Endothelial cell of umbilical vein (primary cell): ENCODE measurements at regions not wholly inside any gene's neighbourhood (a gene's known extent, or its start where the extent isn't known, plus 50 kb on each side); places are given as distances from the start of the nearest gene placed in this dataset.

Experiments used
- BruUV-seq: library from RNA; stranded (reverse); fragments of 400-500 nt; replicated peaks from 2 replicates; lab custom pipeline; 2021; lab: Mats Ljungman, UMichigan
- CTCF ChIA-PET: fragments of 300-600, 350-600 bp; sonication (Branson Sonifier 250); formaldehyde crosslinking; loops from one replicate; lab custom pipeline; 2021; ENCODE audit warnings: antibody characterized with exemption, inconsistent platforms; lab: Charles Lee
- POLR2A ChIA-PET: fragments of 300-600, 350-600 bp; sonication (Branson Sonifier 250); formaldehyde crosslinking; loops from one replicate; lab custom pipeline; 2021; ENCODE audit warnings: antibody characterized with exemption, inconsistent platforms; lab: Charles Lee
- DNase-seq: peaks from one replicate; pipeline ENCODE4 v3.0.0-alpha.2; 2011; ENCODE audit warnings: low read depth, low spot score
- FAIRE-seq: peaks from 2 replicates; lab custom pipeline; 2011; peaks lifted over from hg19 to GRCh38; lab: Jason Lieb, UNC
- H2AFZ ChIP-seq: 2 replicates; pipeline ENCODE4 v1.6.0; 2012; ENCODE audit warnings: low read depth, low read length, control low read depth, inconsistent platforms
- H3K27ac ChIP-seq: 2 replicates; pipeline ENCODE4 v1.5.1; 2011; ENCODE audit warnings: low read depth, mild to moderate bottlenecking, control low read depth, low read length, moderate library complexity; ENCODE audit not compliant: insufficient read depth
- H3K27me3 ChIP-seq, 2 experiments: 2 replicates each; pipeline versions ENCODE4 v1.6.0 to v1.6.1; 2011; ENCODE audit warnings: low read length in 2 of 2, mixed read lengths in 1 of 2; ENCODE audit not compliant: control insufficient read depth in 2 of 2, insufficient read depth in 2 of 2
- H3K36me3 ChIP-seq, 2 experiments: 2 replicates in 1 of 2; 3 replicates in 1 of 2; pipeline ENCODE4 v1.5.1; 2011; ENCODE audit warnings: low read length in 2 of 2, mild to moderate bottlenecking in 1 of 2, moderate library complexity in 1 of 2; ENCODE audit not compliant: control insufficient read depth in 2 of 2, insufficient read depth in 2 of 2; ENCODE audit errors: extremely low read depth in 1 of 2
- H3K4me1 ChIP-seq: 3 replicates; pipeline ENCODE4 v1.5.1; 2011; ENCODE audit warnings: mild to moderate bottlenecking, low read length; ENCODE audit not compliant: control insufficient read depth, insufficient read depth; ENCODE audit errors: extremely low read depth
- H3K4me2 ChIP-seq: 2 replicates; pipeline ENCODE4 v1.6.1; 2011; ENCODE audit warnings: low read length, control low read depth, mixed read lengths; ENCODE audit not compliant: insufficient read depth
- H3K4me3 ChIP-seq, 3 experiments: fragments of 200-600 bp in 1 of 3; sonication (generic), shearing (Covaris generic) in 1 of 3; replicated peaks in 1 of 3; 2 replicates each; pipeline ENCODE4 v1.5.1; 2011 to 2016; ENCODE audit warnings: control low read depth in 3 of 3, low read length in 3 of 3, mild to moderate bottlenecking in 2 of 3, inconsistent platforms in 1 of 3, low read depth in 1 of 3, moderate library complexity in 1 of 3; ENCODE audit not compliant: insufficient read depth in 1 of 3
- H3K79me2 ChIP-seq: 2 replicates; pipeline ENCODE4 v1.6.0; 2012; ENCODE audit warnings: low read length, inconsistent platforms; ENCODE audit not compliant: control insufficient read depth, insufficient read depth
- H3K9ac ChIP-seq: replicated peaks from 2 replicates; pipeline ENCODE3; 2011; ENCODE audit warnings: low read length, control low read depth; ENCODE audit not compliant: insufficient read depth; ENCODE audit errors: extremely low read depth
- H3K9me1 ChIP-seq: replicated peaks from 3 replicates; pipeline ENCODE4 v1.6.0; 2011; ENCODE audit warnings: mild to moderate bottlenecking, low read length; ENCODE audit not compliant: control insufficient read depth, insufficient read depth; ENCODE audit errors: extremely low read depth
- H3K9me3 ChIP-seq: replicated peaks from 2 replicates; pipeline ENCODE4 v1.5.1; 2012; ENCODE audit warnings: low read length, inconsistent platforms; ENCODE audit not compliant: control insufficient read depth, insufficient read depth
- H4K20me1 ChIP-seq: replicated peaks from 2 replicates; pipeline ENCODE3; 2011; ENCODE audit warnings: mild to moderate bottlenecking, low read length; ENCODE audit not compliant: control insufficient read depth, insufficient read depth; ENCODE audit errors: extremely low read depth
- CTCF ChIP-seq, 2 donors: IDR thresholded peaks; 1 replicate in 1 of 2; 2 replicates in 1 of 2; pipeline ENCODE4 v1.5.1; 2011; ENCODE audit warnings: low read length in 2 of 2, mild to moderate bottlenecking in 2 of 2, moderate library complexity in 2 of 2, control low read depth in 1 of 2, inconsistent platforms in 1 of 2, low read depth in 1 of 2; ENCODE audit not compliant: insufficient read depth in 1 of 2; ENCODE audit errors: extremely low read depth in 1 of 2
- EZH2 ChIP-seq: IDR thresholded peaks from 2 replicates; pipeline ENCODE4 v1.6.1; 2012; ENCODE audit warnings: borderline replicate concordance, low read depth, mild to moderate bottlenecking, moderate library complexity, low read length, inconsistent platforms; ENCODE audit not compliant: severe bottlenecking
- FOS ChIP-seq: IDR thresholded peaks from 2 replicates; pipeline ENCODE4 v1.6.1; 2011; ENCODE audit warnings: mild to moderate bottlenecking, low read length, moderate library complexity, borderline replicate concordance; ENCODE audit not compliant: insufficient read depth
- GATA2 ChIP-seq: IDR thresholded peaks from 2 replicates; pipeline ENCODE4 v1.7.0; 2011; ENCODE audit warnings: low read depth, mild to moderate bottlenecking, moderate library complexity, mixed read lengths, low read length; ENCODE audit not compliant: insufficient read length, insufficient read depth
- JUN ChIP-seq: IDR thresholded peaks from 2 replicates; pipeline ENCODE4 v1.6.1; 2011; ENCODE audit warnings: borderline replicate concordance, low read depth; ENCODE audit not compliant: insufficient read length, insufficient read depth
- MAX ChIP-seq: IDR thresholded peaks from 2 replicates; pipeline ENCODE4 v1.6.1; 2011; ENCODE audit not compliant: insufficient read depth, insufficient read length
- MYC ChIP-seq: IDR thresholded peaks from one replicate; pipeline ENCODE4 v1.6.1; 2011; ENCODE audit warnings: mild to moderate bottlenecking, low read depth, low read length
- POLR2A ChIP-seq: IDR thresholded peaks from 2 replicates; pipeline ENCODE4 v1.6.1; 2012; ENCODE audit warnings: low read depth, mild to moderate bottlenecking, control low read depth, low read length
- POLR2AphosphoS5 ChIP-seq: IDR thresholded peaks from 2 replicates; pipeline ENCODE4 v1.6.1; 2012; ENCODE audit warnings: low read depth, mild to moderate bottlenecking, control low read depth, low read length, moderate library complexity; ENCODE audit not compliant: insufficient read depth
- dilution Hi-C: fragments of 300-500 bp; cut with MboI; formaldehyde crosslinking; loops from one replicate; pipeline ENCODE4 v1.15.0; 2019; ENCODE audit warnings: low sequenced_read_pairs; ENCODE audit not compliant: extremely low pct_ligation_motif_present
- intact Hi-C: fragments of 100-400 bp; cut with micrococcal nuclease; formaldehyde crosslinking; loops from one replicate; pipeline ENCODE4 v1.10.0; 2022

GRCh38 chr1:79551321-79551720 lies 544.8 kb upstream of the ADGRL4 start:
- no peak overlapping the region for H3K4me2 ChIP-seq
- POLR2A ChIA-PET = no interaction called here
- H3K27me3 ChIP-seq = no peaks in the 10 kb centered on the region
- no peak for DNase-seq
- H3K9me1 ChIP-seq = no peaks in the 10 kb centered on the region
- no peaks in the 10 kb centered on the region for H3K4me1 ChIP-seq
- H3K4me3 ChIP-seq = no peak overlapping the region
- no peak overlapping the region for H2AFZ ChIP-seq
- intact Hi-C loops (no loop called here), dilution Hi-C loops (no loop called here)
- H3K9me3 ChIP-seq = no peaks in the 10 kb centered on the region
- no peaks in the 10 kb centered on the region for H3K36me3 ChIP-seq
- no peak overlapping the region for H3K9ac ChIP-seq
- CTCF ChIA-PET = interaction anchor here (1.0 kb wide), 1 partner anchor 18 kb away, joined by 3 read pairs; no protein-coding TSS in a partner anchor
- H3K79me2 ChIP-seq = no peaks in the 10 kb centered on the region
- no peak for FAIRE-seq
- no peak overlapping the region for H3K27ac ChIP-seq
- no peaks in the 10 kb centered on the region for H4K20me1 ChIP-seq
- TF ChIP-seq CTCF (IDR thresholded peaks at IDR 0.05; ENCODE audit: extremely low read depth in 1 of 2, insufficient read depth in 1 of 2, low read depth in 1 of 2, low read length in 2 of 2) (no peak), MYC (no peak), POLR2A (no peak), JUN (no peak), FOS (no peak), POLR2AphosphoS5 (no peak), MAX (no peak), GATA2 (no peak), EZH2 (no peak)
- BruUV-seq = no TSS peak
